Dedifferentiated amniotic fluid mesenchymal stem cell (primary cell): ENCODE measurements at regions not wholly inside any gene's neighbourhood (a gene's known extent, or its start where the extent isn't known, plus 50 kb on each side); places are given as distances from the start of the nearest gene placed in this dataset.

Source experiments
- DNase-seq: peaks from one replicate; pipeline ENCODE4 v3.0.0-alpha.2; 2016; ENCODE audit errors: extremely low spot score

DNA sequence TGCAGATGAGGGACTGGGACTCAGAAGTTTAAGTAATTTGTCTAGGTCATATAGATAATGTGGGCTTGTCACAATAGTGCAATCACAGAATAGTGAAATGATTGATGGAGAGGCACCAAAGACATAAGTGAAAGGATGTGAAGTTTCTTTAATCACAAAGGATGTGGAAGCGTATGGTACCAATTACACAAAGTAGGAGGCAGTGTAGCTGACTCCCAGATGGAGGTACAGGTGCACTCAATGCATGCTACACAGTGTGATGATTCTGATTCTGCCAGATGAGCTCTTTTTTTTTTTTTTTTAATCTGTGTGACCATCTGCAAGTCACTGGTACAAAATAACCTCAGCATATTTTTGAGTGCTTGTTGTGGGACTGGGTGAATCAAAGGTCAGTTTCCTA lies 411.3 kb downstream of the SPRY1 start:
- DNase-seq: no peak

DNA sequence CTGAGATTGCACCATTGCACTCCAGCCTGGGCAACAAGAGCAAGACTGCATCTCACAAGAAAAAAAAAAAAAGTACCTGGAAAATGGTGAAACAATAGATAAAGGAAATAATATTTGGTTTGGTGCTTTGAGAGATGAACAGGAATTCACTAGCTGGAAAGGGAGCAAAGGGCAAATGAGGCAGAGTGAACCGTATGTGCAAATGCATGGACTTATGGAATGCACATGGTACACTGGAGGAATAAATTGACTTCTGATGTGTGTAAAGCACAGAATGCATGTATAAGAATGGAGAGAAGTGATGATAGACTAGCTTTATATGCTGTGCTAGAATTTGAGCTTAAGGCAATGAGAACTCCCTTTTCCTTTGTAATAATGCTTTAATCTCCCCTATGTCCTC lies 413.3 kb downstream of the SPRY1 start:
- no peak for DNase-seq

DNA sequence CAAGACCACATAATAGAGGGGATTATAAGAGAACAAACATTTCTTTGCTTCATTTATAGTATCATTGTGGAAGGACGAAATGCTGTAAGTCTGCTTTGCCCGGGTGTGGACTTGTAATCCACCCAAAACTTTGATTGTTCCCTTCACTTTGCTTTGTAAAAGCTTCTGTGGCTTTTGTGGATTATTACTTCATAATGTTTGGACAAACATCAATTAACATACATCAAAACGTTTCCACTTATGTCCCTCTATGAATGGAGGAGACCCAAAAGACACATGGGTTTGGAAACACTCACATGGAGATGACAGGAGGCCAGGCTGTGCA lies 415.4 kb downstream of the SPRY1 start:
- DNase-seq: no peak

- DNase-seq: no peak
Measured at GRCh38 chr4:123813901-123814300, 417.3 kb downstream of the SPRY1 start.

DNA sequence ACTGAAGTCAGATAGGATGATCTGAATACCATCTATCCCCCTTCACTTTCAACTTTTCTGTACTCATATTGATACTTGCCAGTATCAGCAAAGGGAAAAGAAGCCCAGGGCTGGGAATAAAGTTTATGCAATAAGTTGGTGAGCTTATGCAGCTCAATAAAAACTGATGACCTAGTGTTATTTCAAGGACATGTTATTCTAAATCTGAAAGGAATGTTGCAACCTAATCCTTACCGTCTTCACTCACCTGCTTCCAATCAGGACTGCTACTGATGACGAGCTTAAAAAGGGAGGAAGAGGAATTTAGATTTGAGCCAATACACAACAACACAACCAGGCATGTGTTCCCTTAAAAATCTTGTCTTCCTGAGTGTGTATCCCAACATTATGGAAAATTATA lies 419.9 kb downstream of the SPRY1 start:
- DNase-seq: no peak

GRCh38 chr4:123817025-123817688 lies 420.6 kb downstream of the SPRY1 start:
- no peak for DNase-seq

DNA sequence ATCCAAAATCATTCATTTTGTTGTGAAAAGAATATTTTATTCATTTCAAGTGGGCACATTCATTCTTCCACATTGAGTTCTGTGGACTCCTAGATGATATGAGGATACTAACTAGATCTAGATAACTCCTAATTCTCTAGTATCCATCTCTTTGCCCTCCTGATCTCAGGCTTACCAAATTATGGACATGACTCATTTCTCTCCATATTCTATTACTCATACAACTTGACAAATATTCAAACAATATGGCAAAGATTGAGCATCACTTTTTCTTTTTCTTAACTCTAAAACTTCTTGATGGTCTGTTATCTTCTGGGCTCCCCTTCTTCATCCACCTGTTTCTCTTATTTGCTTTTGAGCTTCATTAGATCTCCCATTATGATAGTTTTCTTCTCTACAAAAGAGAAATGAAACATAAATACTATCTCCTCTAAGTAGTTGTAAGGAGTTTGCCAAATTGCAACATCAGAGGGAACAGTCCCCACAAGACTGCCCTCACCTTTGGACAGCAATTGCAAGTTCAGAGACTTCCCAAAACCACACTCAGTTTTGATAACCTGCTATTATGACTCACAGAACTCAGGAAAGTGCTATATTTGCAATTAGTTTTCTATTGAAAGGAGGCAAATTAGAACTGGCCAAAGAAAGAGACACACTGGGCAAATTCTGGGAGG lies 422.9 kb downstream of the SPRY1 start:
- no peak for DNase-seq

- no peak for DNase-seq
Measured at GRCh38 chr4:123821861-123822260, 425.3 kb downstream of the SPRY1 start.

- no peak for DNase-seq
Measured at GRCh38 chr4:123822353-123822752, 425.8 kb downstream of the SPRY1 start.

DNA sequence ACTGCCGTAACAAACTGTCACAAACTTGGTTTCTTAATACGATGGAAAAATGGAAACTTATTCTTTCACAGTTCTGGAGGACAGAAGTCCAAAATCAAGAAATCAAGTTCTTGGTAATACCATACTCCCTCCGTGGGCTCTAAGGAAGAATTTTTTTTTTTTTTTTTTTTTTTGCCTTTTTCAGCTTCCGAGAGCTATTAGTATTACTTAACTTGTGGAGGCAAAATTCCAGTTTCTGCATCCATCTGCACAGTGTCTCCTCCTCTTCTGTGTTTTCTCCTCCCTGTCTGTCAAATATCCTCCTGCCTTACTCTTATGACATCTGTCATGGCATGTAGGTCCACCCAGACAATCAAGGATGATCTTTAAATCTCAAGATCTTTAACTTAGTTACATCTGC lies 426.6 kb downstream of the SPRY1 start:
- no peak for DNase-seq

GRCh38 chr4:123824524-123824923 lies 427.9 kb downstream of the SPRY1 start:
- DNase-seq: peak; percentile 75

DNA sequence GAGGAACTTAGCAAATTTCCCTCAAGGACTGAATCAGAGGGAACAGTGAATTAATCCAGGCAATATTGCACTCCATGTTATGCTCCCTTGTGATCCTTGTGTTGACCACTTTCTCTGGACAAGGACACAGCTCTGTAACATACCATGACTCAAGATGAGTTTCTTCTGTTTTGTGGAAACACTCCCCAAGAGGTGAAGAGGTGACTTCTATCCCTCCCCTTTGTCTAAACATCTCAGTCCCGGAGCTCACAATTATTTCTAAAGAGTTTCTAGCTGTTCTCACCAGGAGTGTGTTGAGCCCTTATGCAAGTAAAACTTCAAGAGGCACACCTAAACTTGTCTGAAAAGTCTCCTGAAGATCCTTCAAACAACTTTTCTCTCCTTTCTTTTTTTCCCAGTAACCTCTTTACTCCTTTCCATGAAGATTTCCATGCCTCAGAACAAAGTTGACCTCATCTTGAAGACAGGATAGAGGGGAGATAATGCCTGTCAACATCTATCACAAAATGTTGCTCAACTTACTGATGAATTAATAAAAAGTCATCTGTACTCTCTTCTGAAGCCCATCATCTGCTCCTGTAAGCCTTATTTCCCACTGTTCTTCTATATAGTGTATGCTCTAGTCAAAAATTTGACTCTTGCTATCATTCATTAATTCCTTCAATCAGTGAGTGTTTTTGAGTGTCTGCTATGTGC lies 429.1 kb downstream of the SPRY1 start:
- no peak for DNase-seq

DNA sequence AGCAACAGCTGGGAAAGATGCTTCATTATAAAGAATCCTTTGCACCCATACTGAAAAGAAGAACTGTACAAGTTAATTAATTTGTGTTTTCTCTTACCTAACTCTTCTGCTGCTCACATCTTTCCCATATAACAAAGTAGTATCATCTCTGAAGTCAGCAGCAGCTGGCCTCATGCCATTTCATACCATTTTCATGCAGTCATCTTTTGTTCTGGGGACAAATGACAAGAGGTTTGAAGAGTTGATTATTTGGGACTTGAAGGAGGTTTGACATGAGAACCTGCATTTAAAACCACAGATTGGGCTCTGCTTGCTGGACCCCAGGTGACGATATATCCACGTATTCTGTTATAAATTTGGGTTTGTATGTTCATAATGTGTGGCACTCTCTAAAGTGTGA lies 430.3 kb downstream of the SPRY1 start:
- peak; percentile 39 for DNase-seq

- DNase-seq: no peak
Measured at GRCh38 chr4:123827511-123827910, 430.9 kb downstream of the SPRY1 start.

- DNase-seq: no peak
Measured at GRCh38 chr4:123830930-123831329, 434.3 kb downstream of the SPRY1 start.

GRCh38 chr4:123832173-123833026 lies 435.8 kb downstream of the SPRY1 start:
- DNase-seq: peak; percentile 98

DNA sequence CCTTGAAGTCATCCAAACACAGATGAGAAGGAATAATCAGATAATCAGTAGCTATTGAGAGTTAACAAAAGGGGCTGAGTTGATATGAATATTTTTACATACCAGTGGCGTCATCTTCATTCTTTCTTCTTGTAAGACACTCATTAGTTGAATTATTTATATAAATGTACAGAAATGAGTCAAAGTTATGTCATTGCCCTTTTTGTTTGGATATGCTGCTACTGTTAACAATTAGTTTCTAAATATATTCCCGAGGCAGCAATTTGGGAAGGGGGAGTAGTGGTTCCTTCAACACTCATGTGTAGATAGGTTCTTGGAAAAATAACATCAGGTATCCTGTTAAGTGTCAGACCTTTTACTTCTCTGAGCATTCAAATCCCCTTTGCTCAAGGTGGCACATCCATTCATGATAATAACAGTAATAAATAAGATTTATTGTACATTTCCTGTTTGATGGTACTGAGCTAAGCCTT lies 436.6 kb downstream of the SPRY1 start:
- no peak for DNase-seq

- DNase-seq: no peak
Measured at GRCh38 chr4:123835831-123836590, 439.4 kb downstream of the SPRY1 start.

GRCh38 chr4:123836851-123837595 lies 440.4 kb downstream of the SPRY1 start:
- DNase-seq: no peak

GRCh38 chr4:123838474-123838873 lies 441.9 kb downstream of the SPRY1 start:
- no peak for DNase-seq

DNA sequence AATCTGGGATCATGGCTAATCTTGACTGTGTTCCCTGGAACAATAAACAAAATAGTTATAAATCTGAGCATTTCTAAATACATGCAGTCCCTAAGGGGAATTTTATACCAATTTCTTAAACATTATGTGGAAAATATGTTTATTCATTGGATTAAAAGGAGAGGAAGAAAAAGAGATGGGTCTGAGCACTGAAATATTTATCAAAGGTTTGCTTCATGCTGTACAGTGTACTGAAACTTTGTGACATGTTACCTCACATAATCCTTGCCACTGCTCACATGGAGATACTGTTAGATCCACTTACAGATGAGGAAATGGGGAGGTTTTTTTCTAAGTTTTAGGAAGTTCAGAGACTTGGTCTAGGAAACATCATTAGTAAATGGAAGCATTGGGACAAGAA lies 443.6 kb downstream of the SPRY1 start:
- DNase-seq: no peak
